Activated naive CD4-positive, alpha-beta T cell treated with anti-CD3 and anti-CD28 coated beads, Interleukin-2, amount 10 ng/mL, durations not matched to agents 7 days and 5 days (primary cell): ENCODE measurements at regions not wholly inside any gene's neighbourhood (a gene's known extent, or its start where the extent isn't known, plus 50 kb on each side); places are given as distances from the start of the nearest gene placed in this dataset.

Experiments
- CTCF ChIA-PET: fragments of 350-600 bp; sonication (Branson Sonifier 250); formaldehyde crosslinking; loops from one replicate; lab custom pipeline; 2021; ENCODE audit warnings: antibody characterized with exemption; lab: Charles Lee
- DNase-seq: peaks from one replicate; pipeline ENCODE4 v3.0.0-alpha.2; 2020
- H3K27ac Mint-ChIP-seq: one replicate; pipeline ENCODE4 v1.8.0; 2021; ENCODE audit warnings: mild to moderate bottlenecking, moderate library complexity, mixed read lengths
- H3K27me3 Mint-ChIP-seq: one replicate; pipeline ENCODE4 v1.8.0; 2021; ENCODE audit warnings: mild to moderate bottlenecking, mixed read lengths
- H3K36me3 Mint-ChIP-seq: one replicate; pipeline ENCODE4 v1.8.0; 2021; ENCODE audit warnings: mixed read lengths
- H3K4me1 Mint-ChIP-seq: one replicate; pipeline ENCODE4 v1.8.0; 2021; ENCODE audit warnings: mixed read lengths
- H3K4me3 Mint-ChIP-seq: one replicate; pipeline ENCODE4 v1.8.0; 2021; ENCODE audit warnings: mild to moderate bottlenecking, moderate library complexity, mixed read lengths
- H3K9me3 Mint-ChIP-seq: one replicate; pipeline ENCODE4 v1.8.0; 2021; ENCODE audit warnings: mixed read lengths

- peaks cover 7% of the 10 kb centered on the region for H3K27me3 Mint-ChIP-seq
- CTCF ChIA-PET, result interaction anchor here (0.5 kb wide), 1 partner anchor 233 kb away, joined by 3 read pairs; no protein-coding TSS in a partner anchor
- no peaks in the 10 kb centered on the region for H3K36me3 Mint-ChIP-seq
- H3K4me1 Mint-ChIP-seq, result no peaks in the 10 kb centered on the region
- H3K4me3 Mint-ChIP-seq, result no peak overlapping the region
- no peaks in the 10 kb centered on the region for H3K9me3 Mint-ChIP-seq
- DNase-seq, result no peak
- H3K27ac Mint-ChIP-seq, result no peak overlapping the region
These were observed 52.6 kb upstream of the JUN start for GRCh38 chr1:58836408-58836807.

- no peaks in the 10 kb centered on the region for H3K36me3 Mint-ChIP-seq
- peaks cover 7% of the 10 kb centered on the region for H3K27me3 Mint-ChIP-seq
- DNase-seq, result no peak
- no peaks in the 10 kb centered on the region for H3K4me1 Mint-ChIP-seq
- H3K27ac Mint-ChIP-seq, result no peak overlapping the region
- no peak overlapping the region for H3K4me3 Mint-ChIP-seq
- CTCF ChIA-PET, result no interaction called here
- no peaks in the 10 kb centered on the region for H3K9me3 Mint-ChIP-seq
These were observed 54.0 kb upstream of the JUN start for GRCh38 chr1:58837886-58838285.

- DNase-seq, result no peak
- Mint-ChIP-seq H3K4me1 (no peaks in the 10 kb centered on the region), H3K27ac (no peak overlapping the region), H3K36me3 (no peaks in the 10 kb centered on the region), H3K9me3 (no peaks in the 10 kb centered on the region), H3K27me3 (peaks cover 7% of the 10 kb centered on the region), H3K4me3 (no peak overlapping the region)
- CTCF ChIA-PET, result interaction anchor here (1.3 kb wide), 1 partner anchor 19 kb away, joined by 3 read pairs; no protein-coding TSS in a partner anchor
These were observed 55.4 kb upstream of the JUN start for GRCh38 chr1:58839147-58839795.

GRCh38 chr1:58839846-58840835 is 56.3 kb upstream of the JUN start:
- Mint-ChIP-seq H3K4me1 (no peaks in the 10 kb centered on the region), H3K4me3 (no peak overlapping the region), H3K9me3 (no peaks in the 10 kb centered on the region), H3K27me3 (peaks cover 7% of the 10 kb centered on the region), H3K27ac (no peak overlapping the region), H3K36me3 (no peaks in the 10 kb centered on the region)
- DNase-seq, result no peak
- CTCF ChIA-PET, result interaction anchor here (1.3 kb wide), 1 partner anchor 20 kb away, joined by 3 read pairs; no protein-coding TSS in a partner anchor

GRCh38 chr1:58841455-58841854 is 57.6 kb upstream of the JUN start:
- Mint-ChIP-seq H3K4me1 (no peaks in the 10 kb centered on the region), H3K4me3 (no peak overlapping the region), H3K27ac (peak overlapping the region; percentile 67), H3K9me3 (no peaks in the 10 kb centered on the region), H3K27me3 (peaks cover 3% of the 10 kb centered on the region), H3K36me3 (no peaks in the 10 kb centered on the region)
- CTCF ChIA-PET, result interaction anchor here (0.7 to 2.4 kb wide), 2 partner anchors 15 to 65 kb away, joined by 3 to 10 read pairs; no protein-coding TSS in a partner anchor
- no peak for DNase-seq

- no peaks in the 10 kb centered on the region for H3K4me1 Mint-ChIP-seq
- no peaks in the 10 kb centered on the region for H3K27me3 Mint-ChIP-seq
- H3K9me3 Mint-ChIP-seq, result no peaks in the 10 kb centered on the region
- no peak overlapping the region for H3K27ac Mint-ChIP-seq
- H3K36me3 Mint-ChIP-seq, result no peaks in the 10 kb centered on the region
- H3K4me3 Mint-ChIP-seq, result no peak overlapping the region
- DNase-seq, result no peak
- CTCF ChIA-PET, result interaction anchor here (0.6 to 2.4 kb wide), 4 partner anchors 14 to 937 kb away, joined by 3 to 10 read pairs (median 3); no protein-coding TSS in a partner anchor
These were observed 59.1 kb upstream of the JUN start for GRCh38 chr1:58842941-58843340.

GRCh38 chr1:58844176-58844575 is 60.3 kb upstream of the JUN start:
- H3K4me1 Mint-ChIP-seq, result no peaks in the 10 kb centered on the region
- no peak overlapping the region for H3K27ac Mint-ChIP-seq
- DNase-seq, result no peak
- CTCF ChIA-PET, result no interaction called here
- H3K36me3 Mint-ChIP-seq, result no peaks in the 10 kb centered on the region
- H3K27me3 Mint-ChIP-seq, result no peaks in the 10 kb centered on the region
- H3K9me3 Mint-ChIP-seq, result no peaks in the 10 kb centered on the region
- H3K4me3 Mint-ChIP-seq, result no peak overlapping the region

- Mint-ChIP-seq H3K36me3 (no peaks in the 10 kb centered on the region), H3K9me3 (no peaks in the 10 kb centered on the region), H3K4me1 (no peaks in the 10 kb centered on the region), H3K27ac (no peak overlapping the region), H3K4me3 (no peak overlapping the region), H3K27me3 (no peaks in the 10 kb centered on the region)
- no peak for DNase-seq
- CTCF ChIA-PET, result no interaction called here
These were observed 62.1 kb upstream of the JUN start for GRCh38 chr1:58845942-58846341.

- peaks cover 4% of the 10 kb centered on the region for H3K27me3 Mint-ChIP-seq
- H3K4me1 Mint-ChIP-seq, result peaks cover 9% of the 10 kb centered on the region
- H3K9me3 Mint-ChIP-seq, result no peaks in the 10 kb centered on the region
- DNase-seq, result no peak
- H3K27ac Mint-ChIP-seq, result no peak overlapping the region
- H3K4me3 Mint-ChIP-seq, result no peak overlapping the region
- CTCF ChIA-PET, result no interaction called here
- no peaks in the 10 kb centered on the region for H3K36me3 Mint-ChIP-seq
These were observed 65.1 kb upstream of the JUN start for GRCh38 chr1:58848818-58849411.

- no peak overlapping the region for H3K27ac Mint-ChIP-seq
These were observed 65.7 kb upstream of the JUN start for GRCh38 chr1:58849551-58849950.

GRCh38 chr1:58850636-58851035 is 66.8 kb upstream of the JUN start:
- H3K27ac Mint-ChIP-seq, result no peak overlapping the region

More at GRCh38 chr1:58849551-58849950, 65.7 kb upstream of the JUN start:
- CTCF ChIA-PET, result no interaction called here
- Mint-ChIP-seq H3K27me3 (peaks cover 4% of the 10 kb centered on the region), H3K36me3 (no peaks in the 10 kb centered on the region), H3K9me3 (no peaks in the 10 kb centered on the region), H3K4me3 (no peak overlapping the region), H3K4me1 (peaks cover 12% of the 10 kb centered on the region)
- no peak for DNase-seq

GRCh38 chr1:58852731-58853485 is 69.1 kb upstream of the JUN start:
- H3K36me3 Mint-ChIP-seq, result no peaks in the 10 kb centered on the region
- no peak overlapping the region for H3K27ac Mint-ChIP-seq
- peaks cover 4% of the 10 kb centered on the region for H3K27me3 Mint-ChIP-seq
- peaks cover 41% of the 10 kb centered on the region for H3K4me1 Mint-ChIP-seq
- H3K4me3 Mint-ChIP-seq, result no peak overlapping the region
- DNase-seq, result no peak
- CTCF ChIA-PET, result no interaction called here
- no peaks in the 10 kb centered on the region for H3K9me3 Mint-ChIP-seq

More at GRCh38 chr1:58850636-58851035, 66.8 kb upstream of the JUN start:
- CTCF ChIA-PET, result no interaction called here
- no peaks in the 10 kb centered on the region for H3K9me3 Mint-ChIP-seq
- H3K4me3 Mint-ChIP-seq, result no peak overlapping the region
- H3K36me3 Mint-ChIP-seq, result no peaks in the 10 kb centered on the region
- no peak for DNase-seq
- peaks cover 23% of the 10 kb centered on the region for H3K4me1 Mint-ChIP-seq
- peaks cover 4% of the 10 kb centered on the region for H3K27me3 Mint-ChIP-seq

- Mint-ChIP-seq H3K27me3 (peaks cover 4% of the 10 kb centered on the region), H3K27ac (no peak overlapping the region), H3K4me1 (peaks cover 54% of the 10 kb centered on the region), H3K9me3 (peaks cover under 1% of the 10 kb centered on the region), H3K4me3 (no peak overlapping the region), H3K36me3 (no peaks in the 10 kb centered on the region)
- DNase-seq, result peak; percentile 25
- CTCF ChIA-PET, result no interaction called here
These were observed 70.7 kb upstream of the JUN start for GRCh38 chr1:58854576-58854975.
